Omental fat pad (tissue), 3 donors: ENCODE measurements at regions not wholly inside any gene's neighbourhood (a gene's known extent, or its start where the extent isn't known, plus 50 kb on each side); places are given as distances from the start of the nearest gene placed in this dataset.

ENCODE experiments used
- ATAC-seq: fragments of 150-250 bp; one replicate; pipeline ENCODE4 v1.9.1; 2016; ENCODE audit warnings: mild to moderate bottlenecking, moderate library complexity; ENCODE audit not compliant: low FRiP score
- DNase-seq: peaks from one replicate; pipeline ENCODE4 v3.0.0-alpha.2; 2019; ENCODE audit warnings: low spot score
- TF ChIP-seq, protein P1 (sequence below), 3 donors: fragments of 450-650 bp; IDR thresholded peaks; one replicate each; pipeline ENCODE4 v1.5.1; 2016 to 2017; ENCODE audit warnings: antibody characterized with exemption in 3 of 3, mild to moderate bottlenecking in 3 of 3, moderate library complexity in 2 of 3

GRCh38 chr18:30533716-30534115, 508.8 kb downstream of the DSC3 start:
- ATAC-seq (no peak), DNase-seq (no peak)
- TF ChIP-seq, protein P1, sequence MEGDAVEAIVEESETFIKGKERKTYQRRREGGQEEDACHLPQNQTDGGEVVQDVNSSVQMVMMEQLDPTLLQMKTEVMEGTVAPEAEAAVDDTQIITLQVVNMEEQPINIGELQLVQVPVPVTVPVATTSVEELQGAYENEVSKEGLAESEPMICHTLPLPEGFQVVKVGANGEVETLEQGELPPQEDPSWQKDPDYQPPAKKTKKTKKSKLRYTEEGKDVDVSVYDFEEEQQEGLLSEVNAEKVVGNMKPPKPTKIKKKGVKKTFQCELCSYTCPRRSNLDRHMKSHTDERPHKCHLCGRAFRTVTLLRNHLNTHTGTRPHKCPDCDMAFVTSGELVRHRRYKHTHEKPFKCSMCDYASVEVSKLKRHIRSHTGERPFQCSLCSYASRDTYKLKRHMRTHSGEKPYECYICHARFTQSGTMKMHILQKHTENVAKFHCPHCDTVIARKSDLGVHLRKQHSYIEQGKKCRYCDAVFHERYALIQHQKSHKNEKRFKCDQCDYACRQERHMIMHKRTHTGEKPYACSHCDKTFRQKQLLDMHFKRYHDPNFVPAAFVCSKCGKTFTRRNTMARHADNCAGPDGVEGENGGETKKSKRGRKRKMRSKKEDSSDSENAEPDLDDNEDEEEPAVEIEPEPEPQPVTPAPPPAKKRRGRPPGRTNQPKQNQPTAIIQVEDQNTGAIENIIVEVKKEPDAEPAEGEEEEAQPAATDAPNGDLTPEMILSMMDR (IDR thresholded peaks at IDR 0.05), result no peak

- TF ChIP-seq, protein P1 (IDR thresholded peaks at IDR 0.05), result no peak
- DNase-seq (no peak), ATAC-seq (no peak)
These were observed 514.6 kb downstream of the DSC3 start for GRCh38 chr18:30527917-30528316.

DNA sequence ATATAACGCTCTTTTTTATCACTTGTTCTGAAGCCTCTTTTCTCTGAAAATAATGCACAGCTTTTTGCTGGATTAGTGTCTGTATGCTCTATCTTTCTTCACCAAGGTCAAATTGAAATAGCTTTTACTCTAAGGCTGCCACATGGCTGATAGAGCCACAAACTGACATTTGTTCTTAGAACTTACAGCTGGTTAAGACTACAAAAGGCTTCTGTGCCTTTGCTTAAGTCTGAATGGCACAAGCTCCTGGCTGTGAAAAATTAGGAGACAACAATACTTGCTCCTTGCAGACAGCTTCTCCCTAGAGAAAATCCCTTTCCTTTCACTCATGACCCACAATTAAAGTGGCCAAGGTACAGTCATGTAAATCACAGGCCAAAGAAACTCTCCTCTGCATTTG, 515.3 kb downstream of the DSC3 start:
- ATAC-seq (no peak), DNase-seq (no peak)
- TF ChIP-seq, protein P1 (IDR thresholded peaks at IDR 0.05), result no peak

DNA sequence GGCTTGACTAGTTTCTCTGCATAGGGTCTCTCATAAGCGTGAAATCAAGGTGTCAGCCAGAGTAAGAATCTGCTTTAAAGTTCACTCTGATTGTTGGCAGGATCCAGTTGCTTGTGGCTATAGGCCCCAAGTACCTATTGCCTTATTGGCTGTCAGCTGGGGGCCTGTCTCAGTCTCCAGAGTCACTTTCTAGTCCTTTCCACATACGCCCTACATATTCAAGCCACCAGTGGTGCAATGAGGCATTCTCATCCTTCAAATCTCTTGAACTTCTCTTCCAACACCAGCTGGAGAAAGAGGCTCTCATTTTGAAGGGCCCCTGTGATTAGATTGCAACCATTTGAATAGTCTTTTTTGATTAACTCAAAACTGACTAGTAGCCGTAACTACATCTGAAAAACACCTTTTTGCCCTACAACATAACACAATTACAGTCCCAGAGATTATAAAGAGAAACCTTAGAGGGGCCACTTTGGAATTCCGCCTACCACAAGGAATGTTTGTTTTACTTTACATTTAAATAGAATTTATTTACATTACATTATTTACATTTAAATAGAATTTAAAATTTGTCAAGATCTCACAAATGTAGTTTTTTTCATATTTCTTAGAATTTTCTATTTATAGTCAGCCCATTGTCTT, 520.1 kb downstream of the DSC3 start:
- DNase-seq, result no peak
- TF ChIP-seq, protein P1 (IDR thresholded peaks at IDR 0.05), result no peak
- no peak for ATAC-seq

DNA sequence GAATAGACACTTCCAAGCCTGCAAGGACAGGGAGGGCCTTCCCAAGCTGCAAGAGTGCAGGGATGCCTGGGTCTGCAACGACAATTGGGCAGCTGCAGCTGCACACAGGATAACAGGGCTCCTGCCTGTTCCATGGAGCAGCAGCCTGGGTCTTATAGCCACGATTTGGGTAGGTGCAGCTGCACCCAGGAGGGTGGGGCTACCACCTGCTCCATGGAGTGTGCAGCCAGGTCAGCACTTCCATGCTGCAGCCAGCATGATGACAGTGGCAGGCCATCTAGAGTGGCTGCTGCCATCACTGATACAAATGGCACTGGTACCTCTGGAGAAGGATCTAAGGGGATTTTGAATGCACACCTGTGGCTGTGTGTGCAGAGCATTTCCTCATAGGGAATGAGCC, 528.5 kb downstream of the DSC3 start:
- DNase-seq, result no peak
- TF ChIP-seq, protein P1 (IDR thresholded peaks at IDR 0.05), result no peak
- ATAC-seq, result no peak

DNA sequence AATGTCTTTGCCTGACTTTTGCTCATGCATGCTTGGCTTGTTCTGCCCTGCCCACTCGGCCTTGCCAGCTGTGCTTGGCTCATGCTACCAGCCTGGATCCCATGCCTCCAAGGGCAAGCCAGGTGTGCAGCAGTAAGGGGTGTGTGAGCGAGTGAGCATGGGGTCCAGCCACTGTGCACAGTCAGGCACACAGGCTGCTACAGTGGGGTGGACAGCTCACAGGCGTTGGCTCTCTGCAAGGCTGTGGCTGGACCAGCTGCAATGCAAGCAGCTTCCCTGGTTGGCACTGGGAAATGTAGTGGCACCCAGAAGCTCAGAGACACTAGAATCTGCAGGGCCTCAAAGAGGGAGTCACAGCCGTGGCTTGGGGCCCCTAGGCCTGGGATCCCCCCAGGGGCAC, 529.7 kb downstream of the DSC3 start:
- TF ChIP-seq, protein P1 (IDR thresholded peaks at IDR 0.05), result no peak
- ATAC-seq, result no peak

GRCh38 chr18:30510882-30511281, 531.7 kb downstream of the DSC3 start:
- no peak for DNase-seq
- no peak for ATAC-seq
- TF ChIP-seq, protein P1 (IDR thresholded peaks at IDR 0.05), result no peak

More for the DNA sequence above, 529.7 kb downstream of the DSC3 start:
- no peak for DNase-seq
